Fibroblast of villous mesenchyme (primary cell): ENCODE measurements at regions not wholly inside any gene's neighbourhood (a gene's known extent, or its start where the extent isn't known, plus 50 kb on each side); places are given as distances from the start of the nearest gene placed in this dataset.

Experiments
- DNase-seq: peaks from one replicate; pipeline ENCODE4 v3.0.0-alpha.2; 2010; ENCODE audit warnings: low read depth
- H3K4me3 ChIP-seq: 2 replicates; pipeline ENCODE4 v1.5.1; 2011; ENCODE audit warnings: low read depth, mild to moderate bottlenecking, low read length
- CTCF ChIP-seq: IDR thresholded peaks from 2 replicates; pipeline ENCODE4 v1.5.1; 2012; ENCODE audit warnings: low read depth, mild to moderate bottlenecking, low read length; ENCODE audit not compliant: insufficient read depth

DNA sequence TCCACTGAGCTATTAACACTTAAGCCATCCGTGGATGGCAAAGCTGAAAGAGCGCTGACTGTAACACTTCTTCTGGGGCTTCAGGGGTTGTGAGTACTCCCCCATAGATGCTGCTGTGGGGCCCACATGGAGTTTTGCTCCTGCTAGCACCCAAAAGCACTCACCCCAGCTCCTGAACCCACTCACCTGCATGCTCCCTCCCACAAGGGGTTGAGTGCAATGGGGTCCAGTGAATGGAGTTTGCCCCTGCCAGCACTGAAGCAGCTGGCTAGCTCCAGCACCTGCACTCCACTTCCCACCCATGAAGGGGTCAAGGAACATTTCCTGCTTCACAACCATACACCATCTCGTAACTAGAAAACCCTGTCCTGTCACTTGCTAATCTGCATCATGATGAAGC is 78.9 kb downstream of the IL21 start:
- no peak for TF ChIP-seq CTCF
- H3K4me3 ChIP-seq, result no peak overlapping the region
- no peak for DNase-seq

GRCh38 chr4:122540838-122541237 is 80.0 kb downstream of the IL21 start:
- DNase-seq, result no peak
- no peak overlapping the region for H3K4me3 ChIP-seq
- no peak for TF ChIP-seq CTCF

DNA sequence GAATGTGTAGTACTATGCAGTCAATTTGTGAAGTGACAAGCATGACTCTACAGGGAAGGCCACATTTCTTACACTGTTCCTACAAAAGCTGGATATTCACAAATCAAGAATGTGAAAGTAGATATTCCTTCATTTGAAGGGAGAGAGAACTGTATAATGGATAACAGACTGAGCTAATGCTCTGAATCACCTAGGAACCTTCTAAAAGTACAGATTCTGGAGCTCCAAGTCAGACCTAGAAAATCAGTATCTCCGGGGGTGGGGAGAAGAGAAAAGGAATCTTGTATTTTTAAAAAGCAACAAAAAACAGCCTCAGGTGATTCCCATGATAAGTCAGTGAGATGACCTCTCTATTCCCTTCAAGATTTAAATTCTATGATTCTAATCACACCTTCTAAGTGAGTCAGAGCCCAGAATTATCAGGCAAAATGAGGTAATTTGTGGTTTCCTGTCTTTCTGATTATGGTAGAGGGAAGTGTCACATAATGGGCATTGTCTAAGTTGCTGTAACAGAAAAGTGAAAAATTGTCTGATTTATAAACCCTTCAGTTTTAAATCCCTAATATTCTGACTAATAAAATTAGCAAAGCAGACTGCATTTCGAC is 80.9 kb downstream of the IL21 start:
- DNase-seq, result no peak
- TF ChIP-seq CTCF, result no peak
- no peak overlapping the region for H3K4me3 ChIP-seq

DNA sequence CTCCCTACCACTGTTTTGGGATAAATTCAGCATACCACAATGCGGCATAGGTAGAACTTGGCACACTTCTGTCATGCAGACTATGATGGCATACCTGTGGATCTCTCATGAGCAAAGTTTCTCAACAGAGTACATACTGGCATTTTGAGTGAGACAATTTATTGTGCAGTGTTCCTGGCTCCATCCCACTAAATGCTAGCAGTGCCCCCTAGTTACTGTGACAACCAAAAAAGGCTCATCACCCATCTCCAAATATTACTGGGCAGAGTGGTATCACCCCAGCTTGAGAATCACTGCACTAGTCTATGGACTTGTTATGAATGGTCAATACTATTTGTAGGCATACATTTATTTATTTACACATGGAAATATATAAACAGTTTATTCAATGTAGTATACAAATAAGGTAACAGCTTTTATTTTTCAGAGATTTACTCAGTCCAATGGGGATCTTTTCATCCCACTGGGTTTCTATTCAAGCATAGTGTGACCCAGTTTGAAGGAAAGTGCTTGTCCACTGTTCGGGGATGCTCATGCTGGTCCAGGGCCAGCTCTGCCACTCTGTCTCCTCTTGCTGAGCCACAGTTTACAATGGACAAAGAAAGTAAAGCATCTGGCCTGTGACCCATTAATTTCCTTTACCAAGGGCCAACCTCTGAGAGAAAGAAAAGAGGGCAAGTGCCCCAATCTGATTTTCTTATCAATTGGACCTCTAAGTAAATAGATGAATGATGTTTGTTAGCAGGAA is 81.0 kb upstream of the IL2 start:
- DNase-seq, result no peak
- TF ChIP-seq CTCF, result no peak
- no peak overlapping the region for H3K4me3 ChIP-seq

GRCh38 chr4:122536001-122536400 is 79.5 kb upstream of the IL2 start:
- TF ChIP-seq CTCF, result no peak
- H3K4me3 ChIP-seq, result no peak overlapping the region
- peak; percentile 20 for DNase-seq

GRCh38 chr4:122534776-122535175 is 78.3 kb upstream of the IL2 start:
- H3K4me3 ChIP-seq, result no peak overlapping the region
- DNase-seq, result no peak
- no peak for TF ChIP-seq CTCF
